Testis (tissue), 2 donors: ENCODE measurements at regions not wholly inside any gene's neighbourhood (a gene's known extent, or its start where the extent isn't known, plus 50 kb on each side); places are given as distances from the start of the nearest gene placed in this dataset.

Experiments
- POLR2A ChIP-seq: fragments of 450-650 bp; IDR thresholded peaks from one replicate; pipeline ENCODE4 v1.6.1; 2017; ENCODE audit warnings: antibody characterized with exemption, mild to moderate bottlenecking, moderate library complexity
- TF ChIP-seq, protein P1 (sequence below), 3 experiments: fragments of 450-650 bp in 2 of 3; fragments of 200-600 bp in 1 of 3; sonication (generic) in 1 of 3; IDR thresholded peaks; one replicate each; pipeline ENCODE4 v1.5.1; 2016 to 2019; ENCODE audit warnings: antibody characterized with exemption in 3 of 3, mild to moderate bottlenecking in 2 of 3, moderate library complexity in 1 of 3

DNA sequence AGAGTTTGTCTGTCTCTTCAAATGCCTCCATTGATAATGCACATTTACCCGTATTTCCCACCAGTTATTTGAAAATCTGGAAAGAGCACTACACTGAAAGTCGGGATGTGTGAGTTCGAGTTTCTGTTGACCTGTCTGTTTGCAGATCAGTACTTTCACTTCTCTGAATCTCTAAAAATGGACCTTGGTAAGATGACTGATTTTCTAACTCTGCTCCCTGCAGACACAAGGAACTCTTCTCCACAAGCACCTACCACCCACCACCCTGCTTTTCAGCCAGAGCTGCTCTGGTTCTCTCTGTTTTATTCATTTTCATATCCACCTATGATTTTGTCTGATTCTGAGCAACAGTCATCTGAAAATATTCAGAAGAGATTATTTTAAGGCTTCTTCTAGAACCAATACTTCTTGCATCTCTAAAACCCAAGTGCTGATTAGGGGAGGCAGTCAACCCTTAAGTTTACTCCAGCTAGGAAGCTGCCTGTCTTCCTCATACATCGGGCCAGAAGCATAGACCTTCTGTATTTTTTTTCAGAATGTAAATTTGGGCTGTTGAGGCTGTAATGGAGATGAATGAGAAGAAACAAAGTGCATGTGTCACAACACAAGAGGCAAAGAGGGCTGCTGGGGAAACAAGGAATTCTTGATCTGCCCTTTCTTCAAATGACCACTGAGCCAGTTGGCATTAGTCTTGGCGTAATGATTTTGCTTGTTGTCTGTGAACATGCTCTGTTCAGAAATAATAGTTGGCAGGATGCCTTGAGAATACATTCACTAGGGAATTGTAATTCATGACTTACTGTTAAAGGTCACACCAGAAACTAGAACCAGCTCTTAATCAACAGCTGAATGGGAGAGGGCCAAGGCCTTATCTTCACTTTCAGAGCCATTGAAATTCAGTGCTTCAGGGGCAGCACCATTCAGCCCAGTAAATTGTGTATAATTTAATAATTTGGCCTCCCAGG, 85.4 kb upstream of the MYLIP start:
- TF ChIP-seq, protein P1, sequence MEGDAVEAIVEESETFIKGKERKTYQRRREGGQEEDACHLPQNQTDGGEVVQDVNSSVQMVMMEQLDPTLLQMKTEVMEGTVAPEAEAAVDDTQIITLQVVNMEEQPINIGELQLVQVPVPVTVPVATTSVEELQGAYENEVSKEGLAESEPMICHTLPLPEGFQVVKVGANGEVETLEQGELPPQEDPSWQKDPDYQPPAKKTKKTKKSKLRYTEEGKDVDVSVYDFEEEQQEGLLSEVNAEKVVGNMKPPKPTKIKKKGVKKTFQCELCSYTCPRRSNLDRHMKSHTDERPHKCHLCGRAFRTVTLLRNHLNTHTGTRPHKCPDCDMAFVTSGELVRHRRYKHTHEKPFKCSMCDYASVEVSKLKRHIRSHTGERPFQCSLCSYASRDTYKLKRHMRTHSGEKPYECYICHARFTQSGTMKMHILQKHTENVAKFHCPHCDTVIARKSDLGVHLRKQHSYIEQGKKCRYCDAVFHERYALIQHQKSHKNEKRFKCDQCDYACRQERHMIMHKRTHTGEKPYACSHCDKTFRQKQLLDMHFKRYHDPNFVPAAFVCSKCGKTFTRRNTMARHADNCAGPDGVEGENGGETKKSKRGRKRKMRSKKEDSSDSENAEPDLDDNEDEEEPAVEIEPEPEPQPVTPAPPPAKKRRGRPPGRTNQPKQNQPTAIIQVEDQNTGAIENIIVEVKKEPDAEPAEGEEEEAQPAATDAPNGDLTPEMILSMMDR (IDR thresholded peaks at IDR 0.05) = no peak
- no peak for TF ChIP-seq POLR2A
